ENCODE measurements at regions not wholly inside any gene's neighbourhood (a gene's known extent, or its start where the extent isn't known, plus 50 kb on each side); places are given as distances from the start of the nearest gene placed in this dataset.

DNA sequence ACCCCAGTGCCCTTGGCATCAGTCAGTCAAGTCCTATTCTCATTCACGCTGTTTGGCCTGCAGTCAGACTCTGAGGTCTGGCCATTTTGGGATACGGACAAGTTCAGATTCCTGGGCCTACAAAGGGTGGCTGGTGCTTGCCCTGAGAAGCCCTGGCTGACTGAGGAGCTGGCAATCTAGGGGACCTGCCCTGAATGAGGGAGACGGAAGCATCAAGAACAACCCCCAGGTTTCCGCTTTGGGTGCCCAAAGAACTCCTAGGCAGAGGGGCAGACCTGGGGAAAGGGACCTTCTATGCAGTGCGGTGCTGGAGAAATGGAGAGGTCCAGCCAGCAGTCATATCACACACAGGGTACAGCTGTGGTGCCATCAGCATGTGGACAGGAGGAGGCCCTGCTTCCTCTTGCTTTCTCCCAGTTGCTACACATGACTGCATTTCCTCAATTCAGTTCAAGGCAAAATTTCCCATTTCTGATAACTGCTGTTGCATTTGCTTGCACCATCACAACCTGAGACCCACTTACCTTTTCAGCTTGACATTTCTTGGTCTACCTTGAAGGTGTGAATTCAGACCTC lies 70.9 kb upstream of the LGALSL start:
- no peak for DNase-seq

DNA sequence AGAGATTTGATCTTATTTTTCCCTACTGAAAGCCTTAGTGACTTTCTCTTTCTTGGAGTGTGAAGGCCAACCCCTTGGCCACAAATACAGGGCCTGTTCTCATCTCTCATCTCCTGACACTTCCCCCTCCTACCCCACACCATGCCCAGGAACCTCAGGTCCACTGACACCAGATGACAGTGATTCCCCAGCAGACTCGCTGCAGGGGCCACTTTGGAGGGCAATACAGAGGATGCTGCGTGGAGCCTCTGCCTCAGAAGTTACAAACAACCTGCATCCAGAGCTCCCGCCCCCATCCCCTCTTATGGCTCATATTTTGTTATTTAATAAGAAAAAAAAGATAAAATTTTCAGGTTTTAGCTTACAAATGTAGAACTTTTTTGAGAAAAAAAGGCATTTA lies 70.1 kb upstream of the LGALSL start:
- no peak for DNase-seq

DNA sequence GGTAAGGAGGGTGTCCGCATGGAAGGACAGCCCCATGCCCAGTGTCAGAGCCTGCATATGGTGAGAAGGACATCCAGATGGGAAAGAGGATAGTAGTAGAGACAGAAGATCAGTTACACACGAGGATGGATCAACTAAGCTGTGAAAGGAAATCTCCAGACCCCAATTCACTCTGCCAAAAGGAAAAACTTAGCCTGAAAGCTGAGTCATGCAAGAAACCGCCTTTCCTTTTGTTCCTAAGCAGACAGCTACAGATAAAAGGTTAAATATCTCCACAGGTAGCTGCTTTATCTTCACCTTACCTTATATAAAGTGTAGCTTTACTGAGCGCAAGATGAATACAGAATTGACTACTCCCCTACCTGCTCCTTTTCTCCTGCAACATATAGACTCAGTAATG lies 67.3 kb upstream of the LGALSL start:
- no peak for DNase-seq

DNA sequence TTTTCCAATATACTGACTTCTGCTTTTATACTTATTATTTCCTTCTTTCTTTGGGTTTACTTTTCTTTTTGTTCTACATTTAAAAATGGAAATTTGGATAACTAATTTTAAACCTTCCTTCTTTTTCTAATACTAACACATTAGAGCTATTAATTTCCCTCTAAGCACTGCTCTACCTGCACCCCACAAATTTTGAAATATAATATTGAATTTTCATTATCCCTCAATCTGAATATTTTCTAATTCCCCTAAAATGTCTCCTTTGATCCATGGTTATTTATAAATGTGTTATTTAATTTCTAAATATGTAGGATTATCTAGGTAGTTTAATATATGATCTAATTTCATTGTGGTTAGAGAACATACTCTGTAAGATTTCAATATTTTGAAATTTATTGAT lies 63.4 kb upstream of the LGALSL start:
- DNase-seq: no peak

DNA sequence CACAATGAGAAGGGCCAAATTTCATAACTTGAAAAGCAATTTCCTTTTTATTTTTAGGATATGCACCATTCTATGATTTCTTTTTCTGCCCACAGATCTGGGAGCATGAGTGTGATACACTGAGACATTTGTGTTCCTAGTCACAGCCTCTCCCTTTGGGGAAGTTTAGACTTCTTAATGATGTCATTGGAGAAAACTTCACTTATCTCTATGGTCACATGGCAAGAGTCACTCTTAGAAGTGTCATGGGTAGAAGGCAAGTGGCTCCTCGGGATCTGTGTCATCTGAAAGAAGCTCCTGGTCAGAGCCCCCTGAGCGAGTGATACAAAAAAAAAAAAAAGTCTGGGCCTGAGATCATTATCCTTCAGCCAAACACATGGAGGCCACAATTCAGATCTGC lies 62.5 kb upstream of the LGALSL start:
- DNase-seq: peak; percentile 77

DNA sequence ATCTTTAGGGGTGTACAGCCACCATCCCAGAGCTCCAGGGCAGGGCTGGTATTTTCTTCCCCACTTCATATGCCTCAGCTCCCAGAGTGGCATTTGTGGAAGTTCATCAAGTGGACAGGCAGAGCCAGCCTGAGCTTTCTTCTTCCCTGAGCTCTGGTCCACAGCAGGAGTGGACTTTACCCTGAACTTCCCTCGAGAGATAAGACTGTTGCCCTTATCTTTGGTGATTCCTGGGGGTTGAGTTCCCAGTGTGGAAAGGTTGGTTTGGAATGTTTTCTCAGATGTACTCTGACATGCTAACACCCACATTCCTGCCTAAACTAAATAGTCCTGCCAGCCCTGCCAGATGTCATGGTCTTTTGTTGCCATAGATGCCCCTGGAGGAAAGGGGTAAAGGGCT lies 62.0 kb upstream of the LGALSL start:
- no peak for DNase-seq

DNA sequence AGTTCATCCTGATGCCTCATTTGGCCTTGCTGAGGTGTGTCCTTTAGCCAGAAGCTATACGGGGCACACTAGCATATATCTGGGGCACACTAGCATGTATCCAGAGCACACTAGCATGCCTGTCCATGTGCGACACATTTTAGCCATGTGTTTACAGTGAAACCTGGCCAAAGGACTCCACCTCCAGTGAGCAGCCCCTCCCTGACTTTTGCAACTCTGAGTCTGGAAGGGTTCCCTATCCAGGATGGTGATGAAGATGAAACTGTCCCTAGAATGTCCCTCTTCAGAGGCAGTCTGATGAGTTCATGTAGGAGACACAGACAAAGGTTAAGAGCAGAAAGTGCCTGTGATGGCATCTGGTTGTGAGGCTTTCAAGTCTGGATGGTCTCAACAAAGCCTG lies 61.4 kb upstream of the LGALSL start:
- no peak for DNase-seq

DNA sequence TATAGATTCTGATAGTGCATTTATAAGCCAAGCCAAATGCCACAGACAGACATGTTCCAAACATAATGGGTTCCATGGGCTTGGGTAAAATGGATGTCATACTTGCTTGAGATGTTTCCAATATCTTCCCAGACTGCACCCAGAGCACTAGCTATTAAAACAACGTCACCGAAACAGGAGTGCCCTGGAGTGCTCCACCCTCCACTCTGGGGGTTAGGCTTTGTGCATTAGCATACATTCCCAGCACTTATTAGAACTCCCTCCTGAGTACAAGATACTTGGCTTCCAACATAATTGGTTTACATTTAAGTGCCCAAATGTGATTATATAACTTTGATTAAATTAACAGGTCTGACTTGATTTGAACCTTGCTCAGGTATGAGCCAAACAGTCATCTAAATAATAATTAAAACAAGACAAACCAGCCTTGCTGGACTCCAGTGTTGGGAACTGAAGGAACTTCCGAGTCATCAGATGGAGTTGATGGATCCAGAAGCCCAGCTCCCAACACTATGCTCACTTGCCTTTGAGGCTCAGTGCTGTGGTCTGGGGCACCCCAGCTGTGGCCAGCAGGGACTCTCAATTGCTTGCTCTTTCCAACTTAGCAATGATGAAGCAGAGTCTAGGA lies 60.5 kb upstream of the LGALSL start:
- DNase-seq: no peak

DNA sequence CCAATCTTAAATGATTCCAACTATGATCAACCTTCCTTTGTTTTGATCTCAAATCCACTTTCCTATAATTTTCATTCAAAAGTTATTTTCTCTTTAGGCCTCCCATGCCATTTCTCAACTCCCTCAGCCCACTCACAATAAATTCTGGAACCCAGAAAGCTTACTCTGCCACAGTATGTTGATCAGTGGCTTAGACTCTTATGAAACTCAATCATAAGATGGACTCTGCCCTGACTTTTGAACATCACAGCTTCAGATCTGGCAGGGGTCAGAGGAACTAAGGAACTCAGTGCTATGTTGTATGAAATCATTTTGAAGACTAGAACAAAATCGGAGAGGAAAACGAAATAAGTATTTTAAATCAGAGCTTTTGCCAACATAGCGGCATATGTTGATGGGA lies 59.8 kb upstream of the LGALSL start:
- DNase-seq: no peak

DNA sequence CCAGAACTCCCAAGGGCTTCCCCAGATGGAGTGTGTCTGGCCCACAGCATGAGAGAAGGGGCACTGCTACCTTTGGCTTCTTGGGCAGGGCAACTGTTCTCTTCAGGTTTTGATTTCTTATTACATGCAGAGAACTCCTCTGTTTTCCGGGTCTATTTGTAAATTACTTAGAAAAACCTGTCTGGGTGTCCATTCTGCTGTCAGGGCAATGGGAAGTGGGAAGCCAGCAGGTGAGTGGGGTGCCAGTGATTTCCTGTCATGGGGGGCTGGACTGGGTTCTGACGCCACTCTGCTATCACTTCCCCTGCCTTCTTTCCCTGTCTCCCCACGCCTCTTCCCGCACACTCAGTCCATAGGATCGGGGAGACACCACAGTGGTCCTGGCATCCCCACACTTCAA lies 58.0 kb upstream of the LGALSL start:
- DNase-seq: no peak

DNA sequence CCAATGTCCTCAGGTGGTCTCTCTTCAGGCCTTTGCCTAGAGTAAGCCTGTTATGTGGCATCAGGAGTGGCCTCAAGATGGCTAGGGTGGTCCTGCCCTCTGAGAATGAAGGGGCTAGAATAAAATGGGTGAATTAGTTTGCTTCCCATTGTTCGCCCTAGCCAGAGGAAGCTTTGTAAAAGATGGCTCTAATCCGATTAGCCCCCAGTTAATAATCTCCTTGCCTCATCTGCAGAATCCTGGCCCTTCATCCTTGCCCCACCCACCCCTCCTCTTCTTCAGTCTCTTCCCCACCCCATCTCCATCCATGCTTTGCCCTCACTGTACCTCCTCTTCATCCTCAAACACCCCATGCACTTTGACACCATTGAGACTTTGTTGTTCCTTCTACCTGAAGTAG lies 57.4 kb upstream of the LGALSL start:
- DNase-seq: no peak

DNA sequence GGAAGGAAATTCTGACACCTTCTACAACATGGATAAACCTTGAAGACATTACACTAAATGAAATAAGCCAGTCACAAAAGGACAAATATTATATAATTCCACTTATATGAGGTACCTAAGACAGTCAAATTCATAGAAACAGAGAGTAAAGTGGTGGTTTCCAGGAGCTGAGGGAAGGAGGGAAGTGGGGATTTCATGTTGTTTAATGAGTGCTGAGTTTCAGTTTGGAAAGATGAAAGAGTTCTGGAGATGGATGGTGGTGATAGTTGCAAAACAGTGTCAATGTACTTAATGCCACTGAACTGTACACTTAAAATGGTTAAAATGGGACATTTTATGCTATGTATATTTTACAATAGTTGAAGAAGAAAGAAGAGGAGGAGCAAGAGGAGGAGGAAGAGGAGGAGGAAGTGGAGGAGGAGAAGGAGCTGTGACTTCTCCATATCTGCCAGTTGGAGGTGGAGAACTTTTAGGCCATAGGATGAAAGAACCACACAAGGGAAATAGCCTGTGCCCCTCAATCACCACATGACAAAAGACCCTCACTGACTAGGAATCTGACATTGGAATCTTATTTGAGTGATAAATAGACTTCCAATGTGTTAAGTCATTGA lies 55.3 kb upstream of the LGALSL start:
- no peak for DNase-seq

DNA sequence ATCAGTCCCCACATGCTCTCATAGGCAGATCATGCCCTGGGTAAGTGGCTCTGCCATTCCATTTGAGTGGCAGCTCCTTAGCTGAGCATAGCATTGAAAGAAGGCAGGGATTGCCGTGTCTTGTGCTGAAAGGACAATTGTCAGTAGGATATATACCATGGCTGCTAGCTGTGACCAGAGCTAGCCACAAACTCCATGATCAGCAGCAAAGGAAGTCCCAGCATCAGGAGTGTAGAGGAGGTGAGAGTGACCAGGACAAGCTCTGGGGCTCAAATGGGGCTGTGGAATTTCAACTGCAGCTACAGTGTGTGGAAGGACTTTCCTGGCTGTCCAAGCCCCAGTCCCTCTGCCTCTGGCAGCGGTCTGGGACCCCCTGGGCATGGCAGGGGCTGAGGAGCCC lies 54.4 kb upstream of the LGALSL start:
- no peak for DNase-seq

DNA sequence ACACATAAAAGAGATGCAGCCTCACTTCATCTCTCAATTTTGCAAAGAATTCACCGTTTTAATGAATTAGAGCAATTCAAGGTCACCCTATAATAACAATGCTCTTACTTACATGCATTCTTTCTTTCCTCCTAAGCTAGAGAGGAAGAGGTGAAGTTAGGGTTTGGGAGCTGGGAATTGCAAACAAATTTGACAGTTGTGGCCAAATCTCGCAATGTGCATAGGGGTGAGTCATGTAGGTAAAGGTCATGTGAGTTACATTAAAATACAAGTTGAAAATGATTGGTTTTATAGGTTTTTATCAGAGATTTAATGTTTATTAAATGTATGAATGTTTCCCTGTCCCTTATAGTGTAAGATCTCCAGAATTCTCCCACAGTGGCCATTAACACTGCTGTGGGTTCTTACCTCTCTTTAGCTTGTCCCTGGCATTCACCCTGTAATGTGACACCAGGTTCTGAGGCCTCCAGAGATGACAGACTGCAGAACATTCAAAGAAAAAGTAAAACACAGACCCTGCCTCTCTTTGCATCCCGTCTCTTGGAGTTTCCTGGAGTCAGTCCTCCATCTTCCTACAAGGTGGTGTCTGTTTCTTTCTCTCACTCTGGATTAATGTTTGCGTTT lies 53.7 kb upstream of the LGALSL start:
- DNase-seq: no peak

DNA sequence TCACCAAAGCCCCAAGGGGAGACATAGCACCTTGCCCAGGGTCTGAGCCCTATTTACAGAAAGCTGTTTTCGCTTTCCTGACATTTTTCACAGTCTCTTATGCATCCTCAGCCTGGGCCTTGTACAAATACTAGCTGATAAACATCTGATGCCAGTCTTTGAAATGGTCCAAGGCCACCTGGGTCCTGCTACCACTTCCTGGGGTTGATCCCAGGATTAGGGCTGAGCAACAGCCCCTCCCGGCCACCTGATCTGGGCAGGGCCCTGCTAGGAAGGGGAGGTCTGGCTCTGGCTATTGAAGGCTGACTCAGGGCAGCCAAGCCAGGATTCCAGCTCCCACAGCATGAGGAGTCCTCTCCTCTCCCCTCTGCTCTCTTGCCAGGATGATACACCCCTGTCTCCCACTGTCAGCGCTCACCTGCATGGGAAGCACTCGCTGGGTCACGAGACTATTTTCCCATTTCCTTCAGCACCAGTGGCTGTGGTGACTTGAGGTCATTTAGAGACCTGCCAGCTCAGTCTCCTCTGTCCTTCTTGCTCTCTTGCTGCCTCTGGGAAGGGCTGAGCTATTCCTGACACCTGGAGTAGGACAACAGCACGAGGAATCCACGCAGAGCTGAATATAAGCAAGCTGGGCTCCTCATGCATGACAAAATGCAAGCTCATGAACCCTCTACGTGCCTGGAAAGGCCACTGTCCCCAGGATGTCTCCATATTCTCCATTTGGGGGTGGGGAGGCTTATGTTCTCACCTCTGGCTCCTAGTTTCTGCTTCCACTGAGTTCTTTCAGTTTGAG lies 53.0 kb upstream of the LGALSL start:
- no peak for DNase-seq

DNA sequence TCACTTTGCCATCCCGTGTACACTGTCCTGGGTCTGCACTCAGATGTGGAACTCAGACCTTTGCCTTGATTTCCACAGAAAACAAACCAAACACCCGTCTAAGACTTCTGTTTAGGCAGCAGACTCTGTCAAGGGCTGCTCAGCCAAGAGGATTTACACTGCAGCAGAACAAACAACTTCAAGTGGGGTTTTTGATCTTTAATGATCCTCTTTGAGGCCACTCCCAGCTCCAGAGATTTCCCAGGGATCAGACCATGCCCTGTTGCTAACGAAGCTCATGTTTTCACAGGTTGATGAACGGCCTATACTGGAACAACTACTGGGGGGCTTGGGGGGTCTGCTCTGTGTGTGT lies 52.5 kb upstream of the LGALSL start:
- DNase-seq: no peak

DNA sequence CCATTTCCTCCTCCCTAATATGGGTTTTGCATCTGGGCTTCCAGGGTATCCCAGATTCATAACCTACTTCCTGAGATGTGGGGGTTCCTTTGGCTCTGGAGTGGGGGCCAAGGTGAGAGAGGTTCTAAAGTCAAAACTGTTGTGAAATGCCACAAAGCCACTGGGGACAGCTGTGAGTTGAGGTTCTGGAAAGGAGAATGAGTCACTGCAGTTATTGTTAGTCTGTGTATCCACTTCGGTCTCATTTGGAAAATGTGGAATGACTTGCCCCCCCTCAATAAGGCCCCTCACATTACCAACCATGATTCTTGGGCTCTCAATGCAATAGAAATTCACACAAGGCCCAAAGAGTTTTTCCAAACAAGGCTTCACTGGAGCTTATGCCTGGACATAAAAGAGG lies 51.1 kb upstream of the LGALSL start:
- no peak for DNase-seq

DNA sequence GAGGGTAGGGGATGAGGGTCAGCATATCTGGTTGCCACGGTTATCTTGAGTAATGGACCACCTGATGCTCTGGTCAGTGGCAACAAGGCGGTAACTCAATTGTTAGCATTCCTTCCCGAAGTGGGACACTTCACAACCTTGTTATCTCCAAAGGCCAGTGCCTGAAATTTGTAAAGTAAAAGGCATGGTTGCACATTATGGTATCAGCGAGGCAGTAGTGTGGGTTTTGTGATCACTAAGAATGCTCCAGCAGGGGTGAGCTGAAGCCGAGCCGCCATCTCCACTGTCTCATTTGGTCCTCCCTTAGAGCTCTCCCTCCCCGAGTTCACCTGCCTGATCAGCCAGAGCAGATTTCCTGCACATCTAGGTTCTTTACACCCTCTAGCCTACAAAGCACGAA lies 50.5 kb upstream of the LGALSL start:
- no peak for DNase-seq

DNA sequence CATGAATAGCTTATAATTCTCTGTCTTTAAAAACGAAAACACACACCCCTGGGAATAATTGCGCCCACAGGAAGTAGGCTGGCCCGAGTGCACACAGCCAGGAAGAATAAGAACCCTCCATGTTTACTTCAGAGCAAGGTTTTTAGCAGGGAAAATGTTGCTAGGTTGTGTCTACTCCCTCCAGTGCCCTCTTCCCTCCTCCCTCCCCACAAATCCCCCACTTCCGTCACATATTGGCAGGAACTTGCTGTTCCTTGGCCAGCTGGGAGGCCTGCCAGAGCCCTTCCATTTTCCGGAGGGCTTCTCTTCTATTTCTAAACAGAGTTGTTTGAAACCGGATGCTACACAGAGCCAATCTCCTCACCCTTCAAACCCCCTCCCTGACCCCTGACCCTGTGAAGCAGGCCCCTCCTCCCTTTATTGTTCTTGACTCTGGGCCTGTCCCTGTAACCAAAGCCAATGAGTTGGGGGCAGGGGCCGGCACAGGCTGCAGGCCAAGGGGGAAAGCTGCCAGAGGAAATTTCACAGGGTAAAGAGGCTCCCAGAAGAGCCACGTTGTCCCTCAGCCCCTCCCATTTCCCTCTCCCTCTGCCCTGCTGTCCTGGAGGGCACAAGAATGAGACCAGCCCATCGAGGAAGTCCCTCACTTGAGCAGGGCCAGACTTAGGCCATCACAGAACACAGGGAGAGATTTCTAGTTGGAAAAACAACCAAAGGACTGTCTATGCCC lies 49.8 kb upstream of the LGALSL start:
- DNase-seq: no peak
